ENCODE measurements at regions not wholly inside any gene's neighbourhood (a gene's known extent, or its start where the extent isn't known, plus 50 kb on each side); places are given as distances from the start of the nearest gene placed in this dataset.

- no peak for TF ChIP-seq ZNF274 (IDR thresholded peaks at IDR 0.05; ENCODE audit: low read length)
- no peak for TF ChIP-seq ZNF274 (tag by site-specific recombination; IDR thresholded peaks at IDR 0.05; ENCODE audit: borderline replicate concordance)
- no peak for TF ChIP-seq REST (tag by site-specific recombination; IDR thresholded peaks at IDR 0.05)
Measured at GRCh38 chr5:57414191-57414590, 68.4 kb downstream of the ACTBL2 start.
